ENCODE measurements at regions not wholly inside any gene's neighbourhood (a gene's known extent, or its start where the extent isn't known, plus 50 kb on each side); places are given as distances from the start of the nearest gene placed in this dataset.

- TF ChIP-seq GATA2 (IDR thresholded peaks at IDR 0.05; ENCODE audit: low read depth, low read length) (no peak), GATA3 (IDR thresholded peaks at IDR 0.05; ENCODE audit: low read depth, low read length) (no peak)
These were observed 130.1 kb upstream of the ASCC3 start for GRCh38 chr6:101011186-101011585.

Measured in SH-SY5Y (cell line).